ENCODE measurements at regions not wholly inside any gene's neighbourhood (a gene's known extent, or its start where the extent isn't known, plus 50 kb on each side); places are given as distances from the start of the nearest gene placed in this dataset.

GRCh38 chr5:3335301-3335700 lies 260.3 kb upstream of the IRX1 start:
- TF ChIP-seq CTCF (IDR thresholded peaks at IDR 0.05) = no peak
- TF ChIP-seq POLR2A (IDR thresholded peaks at IDR 0.05) = no peak

All from body of pancreas (tissue), 4 donors.